Prostate gland (tissue), 2 donors: ENCODE measurements at regions not wholly inside any gene's neighbourhood (a gene's known extent, or its start where the extent isn't known, plus 50 kb on each side); places are given as distances from the start of the nearest gene placed in this dataset.

Experiments used
- DNase-seq: peaks from one replicate; pipeline ENCODE4 v3.0.0-alpha.2; 2019; ENCODE audit warnings: low spot score
- H3K27ac ChIP-seq, 2 donors: fragments of 200-600 bp; sonication (generic); 2 replicates each; pipeline ENCODE4 v1.5.1; 2017 to 2019
- H3K27me3 ChIP-seq: fragments of 200-600 bp; sonication (generic); replicated peaks from 2 replicates; pipeline ENCODE4 v1.5.1; 2019; ENCODE audit not compliant: insufficient read depth
- H3K36me3 ChIP-seq, 2 donors: fragments of 200-600 bp; sonication (generic); 1 replicate in 1 of 2; 2 replicates in 1 of 2; pipeline versions ENCODE4 v1.5.1 to v1.8.1; 2017 to 2019
- H3K4me1 ChIP-seq: fragments of 200-600 bp; sonication (generic); replicated peaks from 2 replicates; pipeline ENCODE4 v1.5.1; 2019
- H3K4me3 ChIP-seq, 2 donors: fragments of 200-600 bp; sonication (generic); 2 replicates each; pipeline ENCODE4 v1.5.1; 2017 to 2019
- H3K9me3 ChIP-seq: fragments of 200-600 bp; sonication (generic); 2 replicates; pipeline ENCODE4 v1.5.1; 2017
- POLR2A ChIP-seq: fragments of 450-650 bp; IDR thresholded peaks from one replicate; pipeline ENCODE4 v1.6.1; 2016; ENCODE audit warnings: antibody characterized with exemption, mild to moderate bottlenecking
- POLR2AphosphoS5 ChIP-seq: sonication (generic); formaldehyde crosslinking; IDR thresholded peaks from one replicate; pipeline ENCODE4 v1.6.1; 2017; ENCODE audit warnings: antibody characterized with exemption
- WGBS: methylation state at CpG from one replicate; pipeline ENCODE4 v1.1.5; 2018; 5-methylcytosine and 5-hydroxymethylcytosine counted together
- intact Hi-C: fragments of 100-400 bp; cut with DNase I; formaldehyde crosslinking; loops from one replicate; pipeline ENCODE4 v1.14.2; 2022
- TF ChIP-seq, protein P1 (sequence below), 4 experiments: fragments of 200-600 bp in 2 of 4; fragments of 450-650 bp in 2 of 4; sonication (generic) in 2 of 4; IDR thresholded peaks; 1 replicate in 3 of 4; 2 replicates in 1 of 4; pipeline ENCODE4 v1.5.1; 2016 to 2019; ENCODE audit warnings: antibody characterized with exemption in 4 of 4, mild to moderate bottlenecking in 2 of 4, moderate library complexity in 2 of 4

DNA sequence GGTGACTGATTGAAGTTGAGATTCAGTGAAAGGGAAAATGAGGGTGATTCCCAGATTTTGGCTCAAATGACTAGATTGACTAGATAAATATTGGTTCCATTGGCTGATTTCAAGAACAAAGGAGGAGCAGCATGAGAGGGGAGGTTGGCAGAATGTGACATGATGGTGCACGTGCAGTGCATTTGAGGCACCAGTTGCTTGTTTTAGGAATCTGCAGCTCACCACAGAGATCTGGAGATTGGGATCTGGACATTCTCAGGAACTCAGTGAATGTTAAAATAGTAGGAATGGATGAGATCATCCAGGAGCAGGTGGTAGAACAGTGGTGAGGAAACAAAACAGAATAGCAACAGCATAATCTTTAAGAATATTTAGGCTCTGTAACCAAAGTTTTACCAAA, 496.3 kb downstream of the DHX35 start:
- no peak for DNase-seq
- TF ChIP-seq, protein P1, sequence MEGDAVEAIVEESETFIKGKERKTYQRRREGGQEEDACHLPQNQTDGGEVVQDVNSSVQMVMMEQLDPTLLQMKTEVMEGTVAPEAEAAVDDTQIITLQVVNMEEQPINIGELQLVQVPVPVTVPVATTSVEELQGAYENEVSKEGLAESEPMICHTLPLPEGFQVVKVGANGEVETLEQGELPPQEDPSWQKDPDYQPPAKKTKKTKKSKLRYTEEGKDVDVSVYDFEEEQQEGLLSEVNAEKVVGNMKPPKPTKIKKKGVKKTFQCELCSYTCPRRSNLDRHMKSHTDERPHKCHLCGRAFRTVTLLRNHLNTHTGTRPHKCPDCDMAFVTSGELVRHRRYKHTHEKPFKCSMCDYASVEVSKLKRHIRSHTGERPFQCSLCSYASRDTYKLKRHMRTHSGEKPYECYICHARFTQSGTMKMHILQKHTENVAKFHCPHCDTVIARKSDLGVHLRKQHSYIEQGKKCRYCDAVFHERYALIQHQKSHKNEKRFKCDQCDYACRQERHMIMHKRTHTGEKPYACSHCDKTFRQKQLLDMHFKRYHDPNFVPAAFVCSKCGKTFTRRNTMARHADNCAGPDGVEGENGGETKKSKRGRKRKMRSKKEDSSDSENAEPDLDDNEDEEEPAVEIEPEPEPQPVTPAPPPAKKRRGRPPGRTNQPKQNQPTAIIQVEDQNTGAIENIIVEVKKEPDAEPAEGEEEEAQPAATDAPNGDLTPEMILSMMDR (IDR thresholded peaks at IDR 0.05): no peak
- TF ChIP-seq POLR2A (no peak), POLR2AphosphoS5 (no peak)
- Histone ChIP-seq H3K36me3 (no peaks in the 10 kb centered on the region), H3K27me3 (no peaks in the 10 kb centered on the region), H3K27ac (no peak overlapping the region), H3K4me1 (no peaks in the 10 kb centered on the region), H3K4me3 (no peak overlapping the region), H3K9me3 (no peaks in the 10 kb centered on the region)
- 82% methylated on average over 1 of the region's 1 CpG for WGBS
- intact Hi-C loops: no loop called here

DNA sequence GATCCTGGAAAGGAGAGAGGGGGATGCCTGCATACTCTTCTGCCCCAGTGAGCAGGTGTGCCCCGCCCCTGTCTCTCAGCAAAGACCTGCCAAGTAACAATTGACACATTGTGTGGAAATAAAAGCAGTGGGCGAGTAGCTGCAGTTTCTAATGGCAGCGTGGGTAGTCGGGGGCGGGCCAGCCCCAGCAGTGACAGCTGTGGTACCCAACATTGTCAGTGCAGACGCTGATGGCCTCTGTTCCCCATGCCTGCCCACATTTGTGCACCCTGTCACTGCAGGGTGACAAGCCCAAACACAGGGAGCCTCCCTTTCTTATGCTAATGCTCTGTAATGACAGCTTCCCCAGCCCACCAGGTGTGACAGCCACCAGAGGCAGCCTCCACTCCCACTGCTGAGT, 491.7 kb downstream of the DHX35 start:
- Histone ChIP-seq H3K36me3 (no peaks in the 10 kb centered on the region), H3K4me1 (no peaks in the 10 kb centered on the region), H3K27ac (no peak overlapping the region), H3K27me3 (no peaks in the 10 kb centered on the region), H3K9me3 (no peaks in the 10 kb centered on the region), H3K4me3 (no peak overlapping the region)
- TF ChIP-seq POLR2AphosphoS5 (no peak), POLR2A (no peak)
- TF ChIP-seq, protein P1 (IDR thresholded peaks at IDR 0.05): no peak
- WGBS: 40% methylated on average over 6 of the region's 6 CpGs
- DNase-seq: no peak
- intact Hi-C loops: no loop called here

DNA sequence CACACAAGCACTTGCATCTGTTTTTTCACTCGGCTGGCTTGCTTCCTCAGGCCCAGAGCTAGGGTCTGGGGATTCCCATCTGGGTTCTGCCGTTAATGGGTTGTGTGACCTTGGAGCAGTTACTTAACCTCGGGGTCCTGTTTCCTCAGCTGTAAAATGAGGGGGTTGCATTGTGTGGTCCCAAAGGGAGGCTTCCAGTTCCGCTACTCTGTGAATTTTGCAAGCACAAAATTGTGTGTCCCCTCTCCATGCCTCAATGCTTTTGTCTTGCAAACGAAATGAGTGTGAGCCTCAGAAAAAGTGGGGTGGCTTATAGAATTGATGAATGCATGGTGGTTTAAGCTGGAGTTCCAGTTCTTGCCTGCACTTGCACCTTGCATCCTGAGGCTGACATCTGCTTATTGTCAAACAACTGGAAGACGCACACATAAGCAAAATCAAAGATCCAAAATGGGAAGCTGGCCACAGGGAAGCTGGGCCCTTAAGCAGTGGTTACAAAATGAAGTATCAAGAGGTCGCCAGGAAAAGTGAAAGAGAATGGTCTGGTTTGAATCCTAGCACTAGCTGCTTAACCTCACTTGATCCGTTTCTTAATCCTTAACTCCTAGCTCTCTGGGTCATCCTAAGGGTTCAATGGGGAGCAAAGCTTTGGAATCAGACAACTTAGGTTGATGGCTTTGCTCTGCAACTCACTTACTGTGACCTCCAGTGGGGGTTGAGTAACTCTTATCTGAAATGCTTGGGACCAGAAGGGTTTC, 490.6 kb downstream of the DHX35 start:
- DNase-seq: no peak
- Histone ChIP-seq H3K27me3 (no peaks in the 10 kb centered on the region), H3K4me3 (no peak overlapping the region), H3K36me3 (no peaks in the 10 kb centered on the region), H3K27ac (no peak overlapping the region), H3K9me3 (no peaks in the 10 kb centered on the region), H3K4me1 (no peaks in the 10 kb centered on the region)
- TF ChIP-seq POLR2A (no peak), POLR2AphosphoS5 (no peak)
- TF ChIP-seq, protein P1 (IDR thresholded peaks at IDR 0.05): no peak
- intact Hi-C loops: no loop called here
- WGBS: 81% methylated on average over 8 of the region's 8 CpGs

DNA sequence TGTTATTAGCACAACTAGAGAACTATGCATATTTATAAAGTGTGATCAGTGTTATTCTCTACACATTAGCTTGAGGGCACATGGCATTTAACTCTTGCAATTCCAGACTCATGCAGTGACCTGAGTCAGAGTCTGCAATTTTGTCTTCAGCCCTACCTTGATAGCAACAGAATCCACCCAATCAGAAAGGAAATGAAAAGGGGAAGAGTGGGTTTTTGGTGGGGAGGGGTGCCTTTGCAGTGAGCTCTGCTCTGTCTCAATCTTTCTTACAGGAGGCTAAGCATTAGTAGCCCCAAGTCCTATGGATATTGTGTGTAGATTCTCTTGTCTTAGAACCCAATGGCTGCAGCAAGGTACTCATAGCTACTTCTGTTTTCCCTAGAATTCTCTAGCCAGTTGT, 489.2 kb downstream of the DHX35 start:
- Histone ChIP-seq H3K4me3 (no peak overlapping the region), H3K27me3 (no peaks in the 10 kb centered on the region), H3K27ac (no peak overlapping the region), H3K4me1 (no peaks in the 10 kb centered on the region), H3K36me3 (no peaks in the 10 kb centered on the region), H3K9me3 (no peaks in the 10 kb centered on the region)
- TF ChIP-seq, protein P1 (IDR thresholded peaks at IDR 0.05): no peak
- TF ChIP-seq POLR2A (no peak), POLR2AphosphoS5 (no peak)
- DNase-seq: no peak
- intact Hi-C loops: no loop called here

DNA sequence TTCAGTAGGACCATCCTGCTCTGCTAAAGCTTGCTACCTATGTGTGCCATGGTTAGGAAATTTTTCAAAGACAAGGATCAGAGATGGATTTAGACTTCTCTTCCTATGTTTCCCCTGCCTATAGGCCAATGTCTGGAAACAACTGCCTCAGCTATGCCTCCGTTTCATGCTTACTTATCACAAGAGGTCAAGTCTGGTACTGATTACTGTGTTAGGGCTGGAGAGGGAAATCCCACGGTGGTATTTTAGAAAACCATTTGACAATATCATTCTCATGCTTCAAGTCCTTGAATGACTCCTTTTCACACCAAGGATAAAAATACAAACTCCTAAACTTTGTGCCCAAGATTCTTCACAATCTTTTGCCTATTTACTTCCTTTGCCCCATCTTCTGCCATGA, 484.3 kb downstream of the DHX35 start:
- Histone ChIP-seq H3K36me3 (no peaks in the 10 kb centered on the region), H3K27ac (no peak overlapping the region), H3K9me3 (no peaks in the 10 kb centered on the region), H3K4me1 (no peaks in the 10 kb centered on the region), H3K27me3 (no peaks in the 10 kb centered on the region), H3K4me3 (no peak overlapping the region)
- 49% methylated on average over 2 of the region's 2 CpGs for WGBS
- no peak for DNase-seq
- TF ChIP-seq POLR2AphosphoS5 (no peak), POLR2A (no peak)
- TF ChIP-seq, protein P1 (IDR thresholded peaks at IDR 0.05): no peak
- intact Hi-C loops: no loop called here
